ENCODE measurements at regions not wholly inside any gene's neighbourhood (a gene's known extent, or its start where the extent isn't known, plus 50 kb on each side); places are given as distances from the start of the nearest gene placed in this dataset.

DNA sequence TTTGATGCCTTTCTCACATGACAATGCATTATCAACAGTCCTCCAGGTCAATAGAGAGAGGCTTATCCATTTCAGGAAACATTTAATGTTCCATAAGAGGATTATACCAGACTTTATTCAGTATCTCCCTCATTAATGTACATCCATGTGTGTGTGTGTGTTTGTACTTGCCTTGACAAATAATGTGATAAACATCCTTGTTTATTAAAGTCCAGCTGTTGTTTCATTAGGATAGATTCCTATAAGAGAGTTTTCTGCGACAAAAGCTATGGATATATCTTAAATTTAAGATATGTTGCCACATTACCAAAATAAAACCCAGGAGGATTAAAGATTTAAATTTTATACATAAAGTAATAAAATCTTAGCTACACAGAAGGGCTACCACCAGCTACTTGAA is 492.6 kb downstream of the TOX3 start:
- TF ChIP-seq, protein P1, sequence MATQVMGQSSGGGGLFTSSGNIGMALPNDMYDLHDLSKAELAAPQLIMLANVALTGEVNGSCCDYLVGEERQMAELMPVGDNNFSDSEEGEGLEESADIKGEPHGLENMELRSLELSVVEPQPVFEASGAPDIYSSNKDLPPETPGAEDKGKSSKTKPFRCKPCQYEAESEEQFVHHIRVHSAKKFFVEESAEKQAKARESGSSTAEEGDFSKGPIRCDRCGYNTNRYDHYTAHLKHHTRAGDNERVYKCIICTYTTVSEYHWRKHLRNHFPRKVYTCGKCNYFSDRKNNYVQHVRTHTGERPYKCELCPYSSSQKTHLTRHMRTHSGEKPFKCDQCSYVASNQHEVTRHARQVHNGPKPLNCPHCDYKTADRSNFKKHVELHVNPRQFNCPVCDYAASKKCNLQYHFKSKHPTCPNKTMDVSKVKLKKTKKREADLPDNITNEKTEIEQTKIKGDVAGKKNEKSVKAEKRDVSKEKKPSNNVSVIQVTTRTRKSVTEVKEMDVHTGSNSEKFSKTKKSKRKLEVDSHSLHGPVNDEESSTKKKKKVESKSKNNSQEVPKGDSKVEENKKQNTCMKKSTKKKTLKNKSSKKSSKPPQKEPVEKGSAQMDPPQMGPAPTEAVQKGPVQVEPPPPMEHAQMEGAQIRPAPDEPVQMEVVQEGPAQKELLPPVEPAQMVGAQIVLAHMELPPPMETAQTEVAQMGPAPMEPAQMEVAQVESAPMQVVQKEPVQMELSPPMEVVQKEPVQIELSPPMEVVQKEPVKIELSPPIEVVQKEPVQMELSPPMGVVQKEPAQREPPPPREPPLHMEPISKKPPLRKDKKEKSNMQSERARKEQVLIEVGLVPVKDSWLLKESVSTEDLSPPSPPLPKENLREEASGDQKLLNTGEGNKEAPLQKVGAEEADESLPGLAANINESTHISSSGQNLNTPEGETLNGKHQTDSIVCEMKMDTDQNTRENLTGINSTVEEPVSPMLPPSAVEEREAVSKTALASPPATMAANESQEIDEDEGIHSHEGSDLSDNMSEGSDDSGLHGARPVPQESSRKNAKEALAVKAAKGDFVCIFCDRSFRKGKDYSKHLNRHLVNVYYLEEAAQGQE (IDR thresholded peaks at IDR 0.05; ENCODE audit: insufficient replicate concordance, low read depth), result no peak
- TF ChIP-seq GABPA (IDR thresholded peaks at IDR 0.05; ENCODE audit: low read depth) (no peak), SPI1 (IDR thresholded peaks at IDR 0.05; ENCODE audit: borderline replicate concordance, low read depth) (no peak), POLR2AphosphoS5 (IDR thresholded peaks at IDR 0.05; ENCODE audit: low read depth) (no peak)
- TF ChIP-seq, protein P2, sequence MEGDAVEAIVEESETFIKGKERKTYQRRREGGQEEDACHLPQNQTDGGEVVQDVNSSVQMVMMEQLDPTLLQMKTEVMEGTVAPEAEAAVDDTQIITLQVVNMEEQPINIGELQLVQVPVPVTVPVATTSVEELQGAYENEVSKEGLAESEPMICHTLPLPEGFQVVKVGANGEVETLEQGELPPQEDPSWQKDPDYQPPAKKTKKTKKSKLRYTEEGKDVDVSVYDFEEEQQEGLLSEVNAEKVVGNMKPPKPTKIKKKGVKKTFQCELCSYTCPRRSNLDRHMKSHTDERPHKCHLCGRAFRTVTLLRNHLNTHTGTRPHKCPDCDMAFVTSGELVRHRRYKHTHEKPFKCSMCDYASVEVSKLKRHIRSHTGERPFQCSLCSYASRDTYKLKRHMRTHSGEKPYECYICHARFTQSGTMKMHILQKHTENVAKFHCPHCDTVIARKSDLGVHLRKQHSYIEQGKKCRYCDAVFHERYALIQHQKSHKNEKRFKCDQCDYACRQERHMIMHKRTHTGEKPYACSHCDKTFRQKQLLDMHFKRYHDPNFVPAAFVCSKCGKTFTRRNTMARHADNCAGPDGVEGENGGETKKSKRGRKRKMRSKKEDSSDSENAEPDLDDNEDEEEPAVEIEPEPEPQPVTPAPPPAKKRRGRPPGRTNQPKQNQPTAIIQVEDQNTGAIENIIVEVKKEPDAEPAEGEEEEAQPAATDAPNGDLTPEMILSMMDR (IDR thresholded peaks at IDR 0.05; ENCODE audit: insufficient read depth, low read length), result no peak
- H3K27ac ChIP-seq (replicated peaks), result no peak overlapping the region
- no peak overlapping the region for H3K4me3 ChIP-seq (replicated peaks; ENCODE audit: insufficient read depth, low read length)
- no peaks in the 10 kb centered on the region for H3K27me3 ChIP-seq (ENCODE audit: insufficient read depth, poor library complexity, severe bottlenecking)
- DNase-seq (ENCODE audit: low read depth in 1 of 2, low spot score in 1 of 2), result no peak

DNA sequence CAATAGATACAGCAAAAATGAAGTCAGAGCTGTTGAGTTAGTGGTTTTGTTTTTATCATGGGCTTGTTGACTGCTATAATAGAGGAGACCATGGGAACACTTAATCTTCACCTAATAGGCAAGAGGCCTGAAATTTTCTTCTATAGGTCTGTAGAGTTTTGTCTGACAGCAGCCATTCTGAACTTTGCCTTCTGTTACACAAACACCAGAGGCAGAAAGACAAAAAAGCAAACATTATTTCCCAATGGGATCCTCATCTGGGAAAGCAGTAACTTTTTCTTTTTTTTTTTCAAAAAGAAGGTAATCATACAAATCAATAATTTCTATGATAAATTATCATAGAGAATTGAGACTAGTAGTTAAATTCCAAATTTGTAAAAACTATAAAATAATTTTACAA is 494.1 kb downstream of the TOX3 start:
- H3K4me3 ChIP-seq (replicated peaks; ENCODE audit: insufficient read depth, low read length), result no peak overlapping the region
- no peak overlapping the region for H3K27ac ChIP-seq (replicated peaks)
- DNase-seq (ENCODE audit: low read depth in 1 of 2, low spot score in 1 of 2), result no peak
- TF ChIP-seq SPI1 (IDR thresholded peaks at IDR 0.05; ENCODE audit: borderline replicate concordance, low read depth) (no peak), GABPA (IDR thresholded peaks at IDR 0.05; ENCODE audit: low read depth) (no peak), POLR2AphosphoS5 (IDR thresholded peaks at IDR 0.05; ENCODE audit: low read depth) (no peak)
- TF ChIP-seq, protein P1 (IDR thresholded peaks at IDR 0.05; ENCODE audit: insufficient replicate concordance, low read depth), result no peak
- TF ChIP-seq, protein P2 (IDR thresholded peaks at IDR 0.05; ENCODE audit: insufficient read depth, low read length), result no peak
- H3K27me3 ChIP-seq (ENCODE audit: insufficient read depth, poor library complexity, severe bottlenecking), result no peaks in the 10 kb centered on the region

DNA sequence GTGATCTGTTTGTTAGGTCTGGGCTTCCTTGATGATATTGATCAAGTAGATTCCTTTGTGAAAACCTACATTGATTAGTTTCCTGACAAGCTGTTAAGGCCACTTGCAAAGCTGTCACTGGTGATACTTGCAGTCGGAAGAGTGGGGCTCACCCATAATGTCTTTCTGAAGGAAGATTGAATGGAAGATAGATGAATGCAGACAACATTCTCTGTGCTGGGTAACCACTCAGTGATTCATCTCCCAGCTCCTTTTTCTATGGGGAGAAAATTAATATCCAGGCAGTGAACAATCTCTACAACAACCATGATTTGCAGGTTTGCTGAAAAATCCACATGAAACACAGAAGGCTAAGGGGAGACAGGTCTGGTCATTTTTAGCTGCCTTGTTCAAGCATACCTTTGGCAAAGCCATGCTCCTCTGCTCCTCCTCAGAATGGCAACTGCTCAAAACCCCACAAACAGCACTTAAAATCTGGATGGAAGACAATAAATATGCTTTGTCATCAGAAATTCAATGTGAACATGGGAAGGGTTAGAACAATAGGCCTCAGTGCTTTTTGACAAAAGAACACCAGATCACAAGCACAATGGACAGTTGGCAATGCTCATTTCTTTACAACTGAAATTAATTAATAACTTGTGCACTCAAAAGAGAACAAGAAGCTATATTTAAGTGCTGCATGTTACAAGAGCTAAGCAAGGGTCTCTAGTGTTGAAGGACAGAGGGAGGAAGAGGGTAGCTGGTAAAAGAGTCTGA is 495.4 kb downstream of the TOX3 start:
- no peak overlapping the region for H3K4me3 ChIP-seq (replicated peaks; ENCODE audit: insufficient read depth, low read length)
- TF ChIP-seq, protein P1 (IDR thresholded peaks at IDR 0.05; ENCODE audit: insufficient replicate concordance, low read depth), result no peak
- H3K27me3 ChIP-seq (ENCODE audit: insufficient read depth, poor library complexity, severe bottlenecking), result no peaks in the 10 kb centered on the region
- no peak for DNase-seq (ENCODE audit: low read depth in 1 of 2, low spot score in 1 of 2)
- H3K27ac ChIP-seq (replicated peaks), result no peak overlapping the region

Data from HL-60 (cell line).